ENCODE measurements at regions not wholly inside any gene's neighbourhood (a gene's known extent, or its start where the extent isn't known, plus 50 kb on each side); places are given as distances from the start of the nearest gene placed in this dataset.

DNA sequence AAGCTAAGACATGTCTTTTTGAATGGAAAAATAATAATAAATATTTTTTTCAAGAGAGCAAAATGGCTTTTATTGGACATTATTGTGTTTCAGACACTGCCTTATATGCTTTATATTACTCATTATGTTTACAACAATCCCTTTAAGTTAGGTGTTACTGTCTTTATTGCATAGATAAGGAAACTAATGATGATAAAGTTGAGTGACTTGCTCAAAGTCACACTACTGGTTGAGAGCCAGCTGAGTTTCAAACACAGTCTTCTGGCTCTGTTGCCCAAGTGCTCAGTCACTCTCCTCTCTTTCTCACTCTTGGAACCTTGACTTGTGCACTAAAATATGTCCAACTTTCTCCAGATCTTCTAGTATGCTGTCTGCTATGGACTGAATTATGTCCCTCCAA is 71.5 kb upstream of the SLC39A8 start:
- no peak for TF ChIP-seq TARDBP (IDR thresholded peaks at IDR 0.05)
- TF ChIP-seq, protein P1, sequence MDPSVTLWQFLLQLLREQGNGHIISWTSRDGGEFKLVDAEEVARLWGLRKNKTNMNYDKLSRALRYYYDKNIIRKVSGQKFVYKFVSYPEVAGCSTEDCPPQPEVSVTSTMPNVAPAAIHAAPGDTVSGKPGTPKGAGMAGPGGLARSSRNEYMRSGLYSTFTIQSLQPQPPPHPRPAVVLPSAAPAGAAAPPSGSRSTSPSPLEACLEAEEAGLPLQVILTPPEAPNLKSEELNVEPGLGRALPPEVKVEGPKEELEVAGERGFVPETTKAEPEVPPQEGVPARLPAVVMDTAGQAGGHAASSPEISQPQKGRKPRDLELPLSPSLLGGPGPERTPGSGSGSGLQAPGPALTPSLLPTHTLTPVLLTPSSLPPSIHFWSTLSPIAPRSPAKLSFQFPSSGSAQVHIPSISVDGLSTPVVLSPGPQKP (CRISPR knock-in tag; IDR thresholded peaks at IDR 0.05): no peak

Measured in K562 (cell line).